Epithelial cell of proximal tubule (primary cell): ENCODE measurements at regions not wholly inside any gene's neighbourhood (a gene's known extent, or its start where the extent isn't known, plus 50 kb on each side); places are given as distances from the start of the nearest gene placed in this dataset.
"Not testable (repeated sequence)": the region's sequence is repeated elsewhere in the genome, so short reads cannot be mapped to it uniquely, and the experiment has no call there.

Source experiments
- DNase-seq: peaks from one replicate; pipeline ENCODE4 v3.0.0-alpha.2; 2011; ENCODE audit warnings: low read depth
- H3K4me3 ChIP-seq: 2 replicates; pipeline ENCODE4 v1.5.1; 2011; ENCODE audit warnings: low read depth, mild to moderate bottlenecking, low read length
- TF ChIP-seq, protein P1 (sequence below): conservative IDR thresholded peaks from 2 replicates; pipeline ENCODE4 v1.5.1; 2012; ENCODE audit warnings: low read depth, mild to moderate bottlenecking, low read length

DNA sequence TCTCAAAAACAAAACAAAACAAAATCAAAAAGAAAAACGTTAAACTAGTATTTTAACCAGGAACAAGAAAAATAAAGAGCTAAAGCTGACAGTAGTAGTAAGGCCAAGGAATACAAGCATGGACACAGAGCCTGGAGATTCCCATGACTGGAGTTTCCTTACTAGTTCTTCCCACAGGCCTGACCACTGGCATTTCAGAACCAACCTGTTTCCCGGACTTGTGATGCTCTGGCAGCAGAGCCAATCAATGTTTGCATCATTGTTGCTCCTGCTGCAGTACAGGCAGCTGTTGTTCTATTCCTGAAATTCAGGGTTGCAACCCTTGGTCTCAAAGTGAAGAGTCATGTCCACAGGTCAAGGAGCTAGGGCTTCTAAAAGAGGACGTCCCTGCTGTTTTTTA lies 111.3 kb upstream of the WARS2 start:
- no peak for DNase-seq
- TF ChIP-seq, protein P1, sequence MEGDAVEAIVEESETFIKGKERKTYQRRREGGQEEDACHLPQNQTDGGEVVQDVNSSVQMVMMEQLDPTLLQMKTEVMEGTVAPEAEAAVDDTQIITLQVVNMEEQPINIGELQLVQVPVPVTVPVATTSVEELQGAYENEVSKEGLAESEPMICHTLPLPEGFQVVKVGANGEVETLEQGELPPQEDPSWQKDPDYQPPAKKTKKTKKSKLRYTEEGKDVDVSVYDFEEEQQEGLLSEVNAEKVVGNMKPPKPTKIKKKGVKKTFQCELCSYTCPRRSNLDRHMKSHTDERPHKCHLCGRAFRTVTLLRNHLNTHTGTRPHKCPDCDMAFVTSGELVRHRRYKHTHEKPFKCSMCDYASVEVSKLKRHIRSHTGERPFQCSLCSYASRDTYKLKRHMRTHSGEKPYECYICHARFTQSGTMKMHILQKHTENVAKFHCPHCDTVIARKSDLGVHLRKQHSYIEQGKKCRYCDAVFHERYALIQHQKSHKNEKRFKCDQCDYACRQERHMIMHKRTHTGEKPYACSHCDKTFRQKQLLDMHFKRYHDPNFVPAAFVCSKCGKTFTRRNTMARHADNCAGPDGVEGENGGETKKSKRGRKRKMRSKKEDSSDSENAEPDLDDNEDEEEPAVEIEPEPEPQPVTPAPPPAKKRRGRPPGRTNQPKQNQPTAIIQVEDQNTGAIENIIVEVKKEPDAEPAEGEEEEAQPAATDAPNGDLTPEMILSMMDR = no peak
- no peak overlapping the region for H3K4me3 ChIP-seq

DNA sequence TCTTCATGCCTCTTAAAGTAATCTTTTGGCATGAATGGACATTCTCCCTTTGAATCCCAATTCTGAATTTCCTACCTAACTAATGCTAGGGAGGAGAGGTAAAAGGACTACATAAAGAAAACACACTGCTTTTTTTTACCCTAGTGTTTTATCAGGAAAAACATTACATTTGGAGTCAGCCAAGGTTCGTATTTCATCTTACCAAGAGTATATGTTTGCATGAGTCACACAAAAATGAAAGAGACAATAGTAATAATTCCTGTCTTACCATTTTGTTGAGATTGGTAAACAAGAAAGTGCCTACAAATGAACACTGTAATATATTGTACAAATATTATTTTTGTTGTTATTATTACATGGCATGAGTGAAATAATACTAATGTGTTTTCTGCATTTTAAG lies 112.9 kb upstream of the WARS2 start:
- TF ChIP-seq, protein P1 = no peak
- DNase-seq = no peak

DNA sequence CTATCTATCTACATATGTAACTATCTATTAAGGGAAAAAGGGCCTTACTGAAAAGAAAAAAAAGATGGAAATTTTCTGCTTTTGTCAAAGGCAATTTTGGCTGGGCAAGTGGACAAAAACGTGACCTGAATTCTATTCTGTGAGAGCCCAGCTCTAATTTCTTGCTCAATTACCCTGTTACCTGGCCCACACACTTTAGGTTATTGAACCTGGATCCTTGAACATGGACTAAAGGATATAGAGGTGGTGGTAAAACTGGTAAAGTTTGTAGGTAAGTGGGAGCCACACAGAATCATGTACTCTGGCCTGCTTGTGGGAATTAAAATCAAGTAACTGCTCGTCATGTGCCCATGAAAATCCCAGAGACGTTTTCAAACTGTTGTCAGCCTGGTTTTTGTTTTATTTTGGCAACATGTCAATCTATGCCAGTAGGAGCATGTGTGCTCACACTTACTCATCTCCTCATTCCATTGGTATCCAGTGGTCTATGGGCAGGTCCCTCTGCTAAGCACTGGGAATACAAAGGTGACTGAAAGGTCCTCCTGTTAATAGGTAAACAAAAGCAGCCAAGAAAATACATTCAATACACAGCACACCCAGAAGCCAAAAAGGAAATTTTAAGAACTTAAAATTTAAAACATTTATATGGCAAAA lies 113.7 kb upstream of the WARS2 start:
- peak; percentile 32 for DNase-seq
- H3K4me3 ChIP-seq = no peak overlapping the region
- TF ChIP-seq, protein P1 = no peak

More for the DNA sequence above, 112.9 kb upstream of the WARS2 start:
- no peak overlapping the region for H3K4me3 ChIP-seq

DNA sequence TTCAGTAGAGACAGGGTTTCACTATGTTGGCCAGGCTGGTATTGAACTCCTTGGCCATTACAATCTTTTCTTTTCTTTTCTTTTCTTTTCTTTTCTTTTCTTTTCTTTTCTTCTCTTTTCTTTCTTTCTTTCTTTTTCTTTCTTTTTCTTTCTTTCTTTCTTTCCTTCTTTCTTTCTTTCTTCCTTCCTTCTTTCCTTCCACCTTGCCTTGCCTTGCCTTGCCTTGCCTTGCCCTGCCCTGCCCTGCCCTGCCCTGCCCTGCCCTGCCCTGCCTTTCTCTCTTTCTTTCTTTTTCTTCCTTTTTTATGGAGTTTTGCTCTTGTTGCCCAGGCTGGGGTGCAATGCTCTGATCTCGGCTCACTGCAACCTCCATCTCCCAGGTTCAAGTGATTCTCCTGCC lies 112.5 kb upstream of the HAO2 start:
- not testable (repeated sequence) for H3K4me3 ChIP-seq

DNA sequence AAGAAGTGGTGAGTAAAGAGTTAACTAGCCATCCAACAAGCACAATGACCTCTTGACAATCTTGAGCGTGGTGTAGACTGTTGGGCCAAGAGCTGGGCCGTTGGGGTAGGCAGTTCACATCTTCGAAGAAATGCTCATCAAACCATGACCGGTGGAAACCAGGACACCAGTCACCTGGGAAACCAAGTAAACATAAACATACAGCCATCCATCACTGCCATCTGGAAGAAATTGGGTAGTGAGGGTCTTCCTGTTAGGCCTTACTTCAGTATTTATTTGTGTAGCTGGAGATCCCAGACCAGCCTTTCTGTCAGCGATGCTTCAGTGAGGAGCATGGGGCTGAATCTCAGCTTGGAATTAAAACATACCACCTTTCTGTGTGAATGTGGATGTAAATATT lies 108.1 kb upstream of the HAO2 start:
- TF ChIP-seq, protein P1 = no peak
- no peak overlapping the region for H3K4me3 ChIP-seq
- DNase-seq = no peak

More for the DNA sequence above, 112.5 kb upstream of the HAO2 start:
- DNase-seq = not testable (repeated sequence)

DNA sequence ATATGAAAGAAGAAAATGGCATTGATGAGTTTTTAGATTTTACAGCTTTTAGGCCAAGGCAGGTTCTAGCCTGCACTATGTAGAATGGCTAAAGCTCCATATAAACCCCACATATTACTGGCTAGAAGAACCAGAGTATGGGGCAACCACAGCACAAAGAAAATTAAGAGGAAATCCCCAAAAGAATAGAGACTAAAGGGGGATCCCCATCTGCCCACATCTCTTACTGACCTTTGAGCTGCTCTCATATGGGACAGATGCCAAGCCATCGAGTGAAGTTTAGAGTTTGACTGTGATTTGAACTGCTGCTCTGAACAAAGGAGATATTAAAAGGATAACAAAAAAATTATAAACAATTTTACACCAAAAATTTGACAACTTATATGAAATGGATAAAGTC lies 102.2 kb upstream of the HAO2 start:
- TF ChIP-seq, protein P1 = no peak
- no peak for DNase-seq
- no peak overlapping the region for H3K4me3 ChIP-seq

DNA sequence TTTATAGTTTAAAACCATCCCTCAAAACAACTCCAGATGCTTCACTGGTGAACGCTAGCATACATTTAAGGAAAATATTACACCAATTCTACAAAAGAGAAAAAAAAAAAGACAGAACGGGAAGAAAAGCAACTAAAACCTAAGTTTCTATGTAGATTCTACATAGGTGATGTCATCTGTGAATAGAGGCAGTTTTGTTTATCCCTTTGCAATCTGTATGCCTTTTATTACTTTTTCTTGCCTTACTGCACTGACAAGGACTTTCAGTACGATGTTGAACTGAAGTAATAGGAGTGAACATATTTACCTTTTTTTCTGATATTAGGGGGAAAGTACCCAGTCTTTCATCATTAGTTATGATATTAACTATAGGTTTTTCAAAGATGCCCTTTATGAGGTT lies 101.7 kb upstream of the HAO2 start:
- no peak overlapping the region for H3K4me3 ChIP-seq
- no peak for DNase-seq
- TF ChIP-seq, protein P1 = no peak

DNA sequence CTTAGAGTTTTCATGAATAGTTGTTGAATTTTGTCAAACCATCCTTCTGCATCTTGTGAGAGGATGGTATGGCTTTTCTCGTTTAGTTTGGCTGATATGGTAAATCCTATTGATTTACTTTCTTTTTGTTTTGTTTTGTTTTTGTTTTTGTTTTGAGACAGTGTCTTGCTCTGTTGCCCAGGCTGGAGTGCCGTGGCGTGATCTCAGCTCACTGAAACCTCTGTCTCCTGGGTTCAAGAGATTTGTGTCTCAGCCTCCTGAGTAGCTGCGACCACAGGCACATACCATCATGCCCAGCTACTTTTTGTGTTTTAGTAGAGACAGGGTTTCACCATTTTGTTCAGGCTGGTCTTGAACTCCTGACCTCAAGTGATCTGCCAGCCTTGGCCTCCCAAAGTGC lies 101.3 kb upstream of the HAO2 start:
- not testable (repeated sequence) for DNase-seq, H3K4me3 ChIP-seq
